Kidney (tissue), 10 donors: ENCODE measurements at regions not wholly inside any gene's neighbourhood (a gene's known extent, or its start where the extent isn't known, plus 50 kb on each side); places are given as distances from the start of the nearest gene placed in this dataset.
"Not testable (repeated sequence)": the region's sequence is repeated elsewhere in the genome, so short reads cannot be mapped to it uniquely, and the experiment has no call there.

ENCODE experiments used
- DNase-seq, 5 donors: peaks; one replicate each; pipeline ENCODE4 v3.0.0-alpha.2; 2013 to 2020
- FAIRE-seq: peaks from 2 replicates; lab custom pipeline; 2012; peaks lifted over from hg19 to GRCh38; lab: Jason Lieb, UNC
- H3K27ac ChIP-seq, 2 donors: one replicate each; pipeline ENCODE4 v1.7.0; 2013; ENCODE audit warnings: low read depth in 2 of 2, low read length in 2 of 2, inconsistent platforms in 1 of 2
- H3K27me3 ChIP-seq: one replicate; pipeline ENCODE4 v1.7.1; 2013; ENCODE audit warnings: low read length, inconsistent platforms; ENCODE audit not compliant: control insufficient read depth, insufficient read depth
- H3K36me3 ChIP-seq, 3 donors: one replicate each; pipeline versions ENCODE4 v1.7.0 to v1.7.1; 2013; ENCODE audit warnings: low read length in 3 of 3, control low read depth in 1 of 3, inconsistent platforms in 1 of 3; ENCODE audit not compliant: insufficient read depth in 3 of 3, control insufficient read depth in 2 of 3
- H3K4me1 ChIP-seq, 3 donors: one replicate each; pipeline versions ENCODE4 v1.7.0 to v1.7.1; 2013; ENCODE audit warnings: low read length in 3 of 3, inconsistent platforms in 1 of 3, low read depth in 1 of 3; ENCODE audit not compliant: control insufficient read depth in 2 of 3, insufficient read depth in 2 of 3
- H3K4me3 ChIP-seq, 3 donors: one replicate each; pipeline versions ENCODE4 v1.7.0 to v1.8.1; 2013; ENCODE audit warnings: low read length in 3 of 3, control low read depth in 1 of 3, inconsistent platforms in 1 of 3
- H3K9ac ChIP-seq, 3 donors: one replicate each; pipeline versions ENCODE4 v1.7.0 to v1.7.1; 2013; ENCODE audit warnings: low read length in 3 of 3, control low read depth in 1 of 3, inconsistent platforms in 1 of 3
- H3K9me3 ChIP-seq, 3 donors: one replicate each; pipeline versions ENCODE4 v1.7.0 to v1.7.1; 2013; ENCODE audit warnings: low read length in 3 of 3, control low read depth in 1 of 3, inconsistent platforms in 1 of 3; ENCODE audit not compliant: control insufficient read depth in 2 of 3, insufficient read depth in 1 of 3
- intact Hi-C: fragments of 100-400 bp; cut with DNase I; formaldehyde crosslinking; loops from one replicate; pipeline ENCODE4 v1.11.1; 2022
- donor health status: control.
- donor health status: control.
- donor health status: DM: yes; HTN: yes; CAD: no.
- donor health status: Normal renal cell carcinoma (clear cell type).

DNA sequence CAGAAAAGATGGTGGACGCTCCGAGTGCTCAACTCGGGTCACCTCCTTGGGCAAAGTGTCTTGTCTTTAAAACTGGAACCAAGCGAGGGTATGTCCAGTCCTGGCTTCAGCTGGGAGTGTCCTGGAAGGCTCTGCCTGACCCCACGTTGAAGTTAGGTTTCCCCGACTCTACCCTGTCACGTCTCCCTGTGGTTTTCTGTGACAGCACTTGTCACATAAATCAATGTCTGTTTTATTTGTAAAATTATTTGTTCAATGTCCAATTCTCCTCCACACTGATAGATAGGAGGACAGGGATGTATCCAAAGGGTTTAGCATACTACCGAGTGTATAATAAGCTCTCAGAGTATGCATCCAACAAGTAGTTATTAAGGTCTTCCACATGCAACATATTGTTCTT, 197.7 kb upstream of the IRF2BP2 start:
- H3K27ac ChIP-seq, H3K9ac ChIP-seq, H3K4me3 ChIP-seq, H3K4me1 ChIP-seq, intact Hi-C loops, DNase-seq, FAIRE-seq, H3K27me3 ChIP-seq, H3K36me3 ChIP-seq, H3K9me3 ChIP-seq: not testable (repeated sequence)

DNA sequence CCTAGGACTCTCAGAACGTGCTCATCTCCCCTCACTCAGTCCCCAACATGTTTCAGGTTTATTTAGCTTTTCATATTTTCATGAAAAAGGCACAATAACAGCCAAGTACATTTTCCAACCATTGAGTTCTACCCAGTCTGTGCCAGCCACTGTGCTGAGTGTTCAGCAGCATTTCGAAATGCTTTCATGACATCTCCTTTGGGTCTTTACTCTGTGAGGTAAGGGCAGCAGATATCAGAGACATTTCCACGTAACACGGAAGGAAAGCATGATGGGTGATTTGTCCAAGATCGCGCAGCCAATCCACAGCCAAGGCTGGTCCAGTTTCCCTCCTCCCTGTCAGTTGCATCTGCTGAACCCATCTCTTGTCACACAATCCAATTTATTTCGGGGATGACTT, 192.6 kb upstream of the IRF2BP2 start:
- DNase-seq, H3K9me3 ChIP-seq, intact Hi-C loops, H3K4me1 ChIP-seq, H3K9ac ChIP-seq, H3K36me3 ChIP-seq, H3K4me3 ChIP-seq, FAIRE-seq, H3K27ac ChIP-seq, H3K27me3 ChIP-seq: not testable (repeated sequence)

DNA sequence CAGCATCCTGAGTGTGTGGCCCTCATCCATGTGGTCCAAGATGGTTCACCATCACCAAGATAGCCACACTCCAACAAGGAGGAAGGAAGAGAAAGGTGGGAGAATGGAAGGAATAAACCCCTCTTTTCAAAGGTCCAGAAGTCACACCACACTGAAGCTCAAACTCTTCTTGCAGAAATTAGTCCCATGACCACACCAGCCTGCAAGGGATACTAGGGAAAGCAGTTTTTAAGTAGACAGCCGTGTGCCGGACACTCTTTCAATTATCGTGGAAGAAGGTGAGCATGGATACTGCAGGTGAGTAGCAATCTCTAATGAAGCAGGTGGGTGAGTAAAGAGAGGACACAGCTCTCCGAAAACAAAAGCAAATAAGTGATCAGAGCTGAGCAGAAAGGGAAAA, 191.7 kb upstream of the IRF2BP2 start:
- not testable (repeated sequence) for FAIRE-seq

DNA sequence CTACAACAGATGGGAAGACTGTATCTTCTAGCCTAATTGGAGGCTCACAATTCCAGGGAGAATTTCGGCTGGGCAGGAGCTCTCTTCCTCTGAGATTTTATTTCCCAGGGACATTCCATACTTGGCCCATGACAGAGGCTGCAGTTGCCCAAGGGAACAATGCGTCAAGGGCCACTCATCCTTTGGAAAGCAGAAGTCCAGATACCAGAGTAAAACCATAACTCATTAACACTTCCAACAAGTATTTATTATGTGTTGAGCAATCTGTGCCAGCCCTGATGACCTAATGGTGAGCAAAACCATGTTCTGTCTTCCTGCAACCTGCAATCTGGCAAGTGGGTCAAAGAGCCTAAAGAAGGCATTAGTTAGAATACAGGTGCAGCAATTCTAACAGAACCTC, 191.2 kb upstream of the IRF2BP2 start:
- FAIRE-seq, H3K9me3 ChIP-seq, H3K9ac ChIP-seq, H3K27ac ChIP-seq, H3K27me3 ChIP-seq, DNase-seq, intact Hi-C loops, H3K4me1 ChIP-seq, H3K36me3 ChIP-seq, H3K4me3 ChIP-seq: not testable (repeated sequence)

More for the DNA sequence above, 191.7 kb upstream of the IRF2BP2 start:
- intact Hi-C loops, H3K9me3 ChIP-seq, H3K4me3 ChIP-seq, H3K27ac ChIP-seq, H3K36me3 ChIP-seq, H3K9ac ChIP-seq, H3K4me1 ChIP-seq, H3K27me3 ChIP-seq: not testable (repeated sequence)
- DNase-seq = peak in 1 of 5 donors; percentile 12

DNA sequence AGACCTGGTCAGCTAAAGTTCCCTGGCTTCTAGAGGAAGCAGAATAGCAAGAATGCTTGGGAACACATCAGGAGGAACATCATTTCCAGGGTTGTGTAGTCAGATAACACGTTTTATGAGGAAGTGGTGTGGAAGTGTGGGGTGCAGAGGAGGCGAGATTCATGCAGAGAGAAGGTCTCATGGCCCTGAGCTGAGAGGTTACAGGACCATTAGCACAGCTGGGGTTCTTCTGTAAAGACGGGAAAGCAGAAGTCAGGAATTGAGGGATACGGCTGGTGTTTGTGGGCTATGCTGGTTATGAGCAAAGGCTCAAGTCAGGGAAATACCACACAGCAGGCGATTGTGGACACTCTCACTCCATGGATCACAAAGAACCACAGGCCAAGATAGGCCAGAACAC, 190.6 kb upstream of the IRF2BP2 start:
- intact Hi-C loops, H3K4me3 ChIP-seq, H3K9ac ChIP-seq, H3K27ac ChIP-seq, H3K27me3 ChIP-seq, H3K9me3 ChIP-seq, H3K36me3 ChIP-seq, H3K4me1 ChIP-seq, FAIRE-seq, DNase-seq: not testable (repeated sequence)

DNA sequence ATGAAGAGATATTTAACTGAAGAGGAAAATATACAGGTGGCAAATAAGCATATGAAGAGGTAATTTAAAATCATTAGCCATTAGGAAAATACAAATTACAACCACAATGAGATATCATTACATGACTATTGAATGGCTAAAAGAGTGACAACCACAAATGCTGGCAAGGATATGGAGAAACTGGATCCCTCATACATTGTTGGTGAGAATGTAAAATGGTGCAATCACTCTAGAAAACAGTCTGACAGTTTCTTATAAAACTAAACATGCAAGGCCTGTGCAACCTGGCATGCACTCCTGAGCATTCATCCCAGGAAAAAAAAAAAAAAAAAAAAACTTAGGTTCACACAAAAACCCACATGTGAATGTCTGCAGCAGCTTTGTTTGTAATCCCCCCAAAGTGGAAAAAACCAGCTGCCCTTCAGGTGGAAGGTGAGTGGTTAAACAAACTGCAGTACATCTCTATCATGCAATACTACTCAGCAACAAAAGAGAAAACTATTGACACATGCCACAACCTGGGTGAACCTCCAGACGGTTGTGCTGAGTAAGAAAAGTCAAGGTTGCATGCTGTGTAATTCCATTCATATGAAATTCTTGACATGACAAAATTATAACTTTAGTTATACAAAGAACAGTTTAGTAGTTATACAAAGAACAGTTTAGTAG, 189.2 kb upstream of the IRF2BP2 start:
- H3K4me1 ChIP-seq, DNase-seq, FAIRE-seq, H3K36me3 ChIP-seq, H3K9me3 ChIP-seq, H3K27ac ChIP-seq, H3K27me3 ChIP-seq, H3K9ac ChIP-seq, intact Hi-C loops, H3K4me3 ChIP-seq: not testable (repeated sequence)

DNA sequence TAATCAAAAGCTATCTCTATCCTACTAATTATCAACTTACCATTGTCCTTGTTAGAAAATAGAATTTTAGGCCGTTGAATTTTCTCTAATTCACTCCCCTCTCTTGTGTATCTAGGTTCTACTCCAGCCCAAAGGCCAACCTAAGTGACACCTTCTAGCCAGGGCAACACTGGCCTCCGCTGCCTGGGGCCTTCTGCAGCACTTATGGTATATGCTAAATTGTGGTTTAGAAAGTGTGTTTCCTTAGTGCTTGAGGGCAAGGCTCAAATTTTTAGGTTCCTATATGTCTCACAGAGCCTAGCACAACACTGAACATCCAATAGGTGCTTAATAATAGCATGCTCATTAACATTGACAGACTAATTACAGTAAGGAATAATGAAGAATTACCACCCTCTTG, 187.2 kb upstream of the IRF2BP2 start:
- FAIRE-seq, H3K27ac ChIP-seq, DNase-seq, H3K9me3 ChIP-seq, H3K27me3 ChIP-seq, H3K36me3 ChIP-seq, H3K4me3 ChIP-seq, H3K4me1 ChIP-seq, H3K9ac ChIP-seq, intact Hi-C loops: not testable (repeated sequence)

DNA sequence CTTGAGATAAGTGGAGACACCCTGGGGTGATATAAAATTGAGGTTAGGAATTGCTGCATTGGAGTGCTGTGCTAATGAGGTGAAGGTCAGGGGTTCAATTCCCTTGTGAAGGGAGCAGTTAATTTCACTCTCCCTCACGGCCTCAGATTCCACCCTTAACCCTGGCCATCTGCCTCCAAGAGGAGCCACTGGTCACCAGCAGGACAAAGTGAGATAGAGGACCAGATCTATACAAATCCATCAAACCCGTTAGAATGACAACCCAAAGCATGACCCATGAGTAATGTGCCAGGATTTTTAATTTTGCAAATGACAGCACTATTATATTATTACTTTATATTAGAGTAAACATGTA, 186.4 kb upstream of the IRF2BP2 start:
- FAIRE-seq, H3K4me3 ChIP-seq, H3K36me3 ChIP-seq, H3K9me3 ChIP-seq, H3K27ac ChIP-seq, H3K27me3 ChIP-seq, H3K9ac ChIP-seq, intact Hi-C loops, H3K4me1 ChIP-seq: not testable (repeated sequence)
- peak in 1 of 5 donors; percentile 5 for DNase-seq
